Adipocyte (in vitro differentiated cells): ENCODE measurements at regions not wholly inside any gene's neighbourhood (a gene's known extent, or its start where the extent isn't known, plus 50 kb on each side); places are given as distances from the start of the nearest gene placed in this dataset.

ENCODE experiments used
- DNase-seq: peaks from one replicate; pipeline ENCODE4 v3.0.0-alpha.2; 2015; ENCODE audit warnings: low read depth
- H3K27me3 ChIP-seq: replicated peaks from 2 replicates; pipeline ENCODE4 v1.7.0; 2013; ENCODE audit warnings: mild to moderate bottlenecking, low read length, moderate library complexity; ENCODE audit not compliant: control insufficient read depth, insufficient read depth
- H3K36me3 ChIP-seq: 2 replicates; pipeline ENCODE4 v1.7.0; 2013; ENCODE audit warnings: low read length, mild to moderate bottlenecking, moderate library complexity; ENCODE audit not compliant: control insufficient read depth, insufficient read depth, severe bottlenecking
- H3K4me1 ChIP-seq: 2 replicates; pipeline ENCODE4 v1.7.0; 2013; ENCODE audit warnings: mild to moderate bottlenecking, low read length, moderate library complexity; ENCODE audit not compliant: control insufficient read depth, insufficient read depth
- H3K4me3 ChIP-seq: 2 replicates; pipeline ENCODE4 v1.7.0; 2013; ENCODE audit warnings: mild to moderate bottlenecking, low read length, moderate library complexity
- H3K9ac ChIP-seq: 2 replicates; pipeline ENCODE4 v1.7.0; 2013; ENCODE audit warnings: mild to moderate bottlenecking, low read length, moderate library complexity
- H3K9me3 ChIP-seq: 2 replicates; pipeline ENCODE4 v1.7.0; 2013; ENCODE audit warnings: mild to moderate bottlenecking, low read length, moderate library complexity; ENCODE audit not compliant: control insufficient read depth

- H3K36me3 ChIP-seq: no peaks in the 10 kb centered on the region
- H3K4me1 ChIP-seq: no peaks in the 10 kb centered on the region
- H3K9ac ChIP-seq: no peak overlapping the region
- no peak for DNase-seq
- no peaks in the 10 kb centered on the region for H3K27me3 ChIP-seq
- no peak overlapping the region for H3K4me3 ChIP-seq
- peaks cover 18% of the 10 kb centered on the region for H3K9me3 ChIP-seq
These were observed 803.2 kb downstream of the PLA2G4A start for GRCh38 chr1:187631984-187632383.

- Histone ChIP-seq H3K4me1 (no peaks in the 10 kb centered on the region), H3K9ac (no peak overlapping the region), H3K27me3 (no peaks in the 10 kb centered on the region), H3K4me3 (no peak overlapping the region), H3K36me3 (no peaks in the 10 kb centered on the region), H3K9me3 (peaks cover 20% of the 10 kb centered on the region)
- DNase-seq: no peak
These were observed 806.2 kb downstream of the PLA2G4A start for GRCh38 chr1:187634940-187635339.

- Histone ChIP-seq H3K27me3 (no peaks in the 10 kb centered on the region), H3K4me1 (peaks cover 9% of the 10 kb centered on the region)
- no peak for DNase-seq
These were observed 810.1 kb downstream of the PLA2G4A start for GRCh38 chr1:187638733-187639434.

GRCh38 chr1:187641015-187641414 lies 812.3 kb downstream of the PLA2G4A start:
- Histone ChIP-seq H3K4me1 (peaks cover 9% of the 10 kb centered on the region), H3K4me3 (no peak overlapping the region)
- DNase-seq: no peak

More at GRCh38 chr1:187638733-187639434, 810.1 kb downstream of the PLA2G4A start:
- Histone ChIP-seq H3K9me3 (peaks cover 3% of the 10 kb centered on the region), H3K36me3 (no peaks in the 10 kb centered on the region), H3K4me3 (no peak overlapping the region), H3K9ac (no peak overlapping the region)

GRCh38 chr1:187641463-187641862 lies 812.7 kb downstream of the PLA2G4A start:
- DNase-seq: no peak
- Histone ChIP-seq H3K9me3 (peaks cover 3% of the 10 kb centered on the region), H3K36me3 (no peaks in the 10 kb centered on the region), H3K4me1 (peaks cover 9% of the 10 kb centered on the region), H3K9ac (no peak overlapping the region), H3K4me3 (no peak overlapping the region), H3K27me3 (no peaks in the 10 kb centered on the region)

More at GRCh38 chr1:187641015-187641414, 812.3 kb downstream of the PLA2G4A start:
- Histone ChIP-seq H3K9ac (no peak overlapping the region), H3K27me3 (no peaks in the 10 kb centered on the region), H3K9me3 (peaks cover 3% of the 10 kb centered on the region), H3K36me3 (no peaks in the 10 kb centered on the region)

GRCh38 chr1:187641907-187642306 lies 813.2 kb downstream of the PLA2G4A start:
- no peaks in the 10 kb centered on the region for H3K27me3 ChIP-seq
- no peak overlapping the region for H3K9ac ChIP-seq
- H3K9me3 ChIP-seq: peaks cover 3% of the 10 kb centered on the region
- no peak overlapping the region for H3K4me3 ChIP-seq
- DNase-seq: peak; percentile 3
- H3K4me1 ChIP-seq: peaks cover 9% of the 10 kb centered on the region
- no peaks in the 10 kb centered on the region for H3K36me3 ChIP-seq

GRCh38 chr1:187645651-187646050 lies 816.9 kb downstream of the PLA2G4A start:
- H3K36me3 ChIP-seq: no peaks in the 10 kb centered on the region
- no peaks in the 10 kb centered on the region for H3K27me3 ChIP-seq
- H3K9ac ChIP-seq: no peak overlapping the region
- DNase-seq: no peak
- H3K4me1 ChIP-seq: peaks cover 9% of the 10 kb centered on the region
- H3K4me3 ChIP-seq: no peak overlapping the region
- no peaks in the 10 kb centered on the region for H3K9me3 ChIP-seq

- no peaks in the 10 kb centered on the region for H3K27me3 ChIP-seq
- no peaks in the 10 kb centered on the region for H3K9me3 ChIP-seq
- peaks cover 9% of the 10 kb centered on the region for H3K4me1 ChIP-seq
- H3K36me3 ChIP-seq: no peaks in the 10 kb centered on the region
- H3K4me3 ChIP-seq: no peak overlapping the region
- H3K9ac ChIP-seq: no peak overlapping the region
- no peak for DNase-seq
These were observed 817.9 kb downstream of the PLA2G4A start for GRCh38 chr1:187646536-187647107.

GRCh38 chr1:187648091-187648490 lies 819.3 kb downstream of the PLA2G4A start:
- no peak overlapping the region for H3K9ac ChIP-seq
- DNase-seq: no peak
- no peaks in the 10 kb centered on the region for H3K9me3 ChIP-seq
- no peaks in the 10 kb centered on the region for H3K36me3 ChIP-seq
- no peak overlapping the region for H3K4me3 ChIP-seq
- H3K4me1 ChIP-seq: peaks cover under 1% of the 10 kb centered on the region
- no peaks in the 10 kb centered on the region for H3K27me3 ChIP-seq

- H3K4me1 ChIP-seq: no peaks in the 10 kb centered on the region
- no peaks in the 10 kb centered on the region for H3K9me3 ChIP-seq
- no peak overlapping the region for H3K4me3 ChIP-seq
- DNase-seq: no peak
- H3K36me3 ChIP-seq: no peaks in the 10 kb centered on the region
- no peak overlapping the region for H3K9ac ChIP-seq
- H3K27me3 ChIP-seq: no peaks in the 10 kb centered on the region
These were observed 825.9 kb downstream of the PLA2G4A start for GRCh38 chr1:187654635-187655034.

GRCh38 chr1:187655104-187655503 lies 826.4 kb downstream of the PLA2G4A start:
- no peaks in the 10 kb centered on the region for H3K27me3 ChIP-seq
- no peaks in the 10 kb centered on the region for H3K4me1 ChIP-seq
- H3K9ac ChIP-seq: no peak overlapping the region
- no peaks in the 10 kb centered on the region for H3K9me3 ChIP-seq
- H3K4me3 ChIP-seq: no peak overlapping the region
- no peaks in the 10 kb centered on the region for H3K36me3 ChIP-seq
- DNase-seq: peak; percentile 57
